Endothelial cell of umbilical vein (primary cell): ENCODE measurements at regions not wholly inside any gene's neighbourhood (a gene's known extent, or its start where the extent isn't known, plus 50 kb on each side); places are given as distances from the start of the nearest gene placed in this dataset.

Source experiments
- BruUV-seq: library from RNA; stranded (reverse); fragments of 400-500 nt; replicated peaks from 2 replicates; lab custom pipeline; 2021; lab: Mats Ljungman, UMichigan
- CTCF ChIA-PET: fragments of 300-600, 350-600 bp; sonication (Branson Sonifier 250); formaldehyde crosslinking; loops from one replicate; lab custom pipeline; 2021; ENCODE audit warnings: antibody characterized with exemption, inconsistent platforms; lab: Charles Lee
- POLR2A ChIA-PET: fragments of 300-600, 350-600 bp; sonication (Branson Sonifier 250); formaldehyde crosslinking; loops from one replicate; lab custom pipeline; 2021; ENCODE audit warnings: antibody characterized with exemption, inconsistent platforms; lab: Charles Lee
- DNase-seq: peaks from one replicate; pipeline ENCODE4 v3.0.0-alpha.2; 2011; ENCODE audit warnings: low read depth, low spot score
- FAIRE-seq: peaks from 2 replicates; lab custom pipeline; 2011; peaks lifted over from hg19 to GRCh38; lab: Jason Lieb, UNC
- H2AFZ ChIP-seq: 2 replicates; pipeline ENCODE4 v1.6.0; 2012; ENCODE audit warnings: low read depth, low read length, control low read depth, inconsistent platforms
- H3K27ac ChIP-seq: 2 replicates; pipeline ENCODE4 v1.5.1; 2011; ENCODE audit warnings: low read depth, mild to moderate bottlenecking, control low read depth, low read length, moderate library complexity; ENCODE audit not compliant: insufficient read depth
- H3K27me3 ChIP-seq, 2 experiments: 2 replicates each; pipeline versions ENCODE4 v1.6.0 to v1.6.1; 2011; ENCODE audit warnings: low read length in 2 of 2, mixed read lengths in 1 of 2; ENCODE audit not compliant: control insufficient read depth in 2 of 2, insufficient read depth in 2 of 2
- H3K36me3 ChIP-seq, 2 experiments: 2 replicates in 1 of 2; 3 replicates in 1 of 2; pipeline ENCODE4 v1.5.1; 2011; ENCODE audit warnings: low read length in 2 of 2, mild to moderate bottlenecking in 1 of 2, moderate library complexity in 1 of 2; ENCODE audit not compliant: control insufficient read depth in 2 of 2, insufficient read depth in 2 of 2; ENCODE audit errors: extremely low read depth in 1 of 2
- H3K4me1 ChIP-seq: 3 replicates; pipeline ENCODE4 v1.5.1; 2011; ENCODE audit warnings: mild to moderate bottlenecking, low read length; ENCODE audit not compliant: control insufficient read depth, insufficient read depth; ENCODE audit errors: extremely low read depth
- H3K4me2 ChIP-seq: 2 replicates; pipeline ENCODE4 v1.6.1; 2011; ENCODE audit warnings: low read length, control low read depth, mixed read lengths; ENCODE audit not compliant: insufficient read depth
- H3K4me3 ChIP-seq, 3 experiments: fragments of 200-600 bp in 1 of 3; sonication (generic), shearing (Covaris generic) in 1 of 3; replicated peaks in 1 of 3; 2 replicates each; pipeline ENCODE4 v1.5.1; 2011 to 2016; ENCODE audit warnings: control low read depth in 3 of 3, low read length in 3 of 3, mild to moderate bottlenecking in 2 of 3, inconsistent platforms in 1 of 3, low read depth in 1 of 3, moderate library complexity in 1 of 3; ENCODE audit not compliant: insufficient read depth in 1 of 3
- H3K79me2 ChIP-seq: 2 replicates; pipeline ENCODE4 v1.6.0; 2012; ENCODE audit warnings: low read length, inconsistent platforms; ENCODE audit not compliant: control insufficient read depth, insufficient read depth
- H3K9ac ChIP-seq: replicated peaks from 2 replicates; pipeline ENCODE3; 2011; ENCODE audit warnings: low read length, control low read depth; ENCODE audit not compliant: insufficient read depth; ENCODE audit errors: extremely low read depth
- H3K9me1 ChIP-seq: replicated peaks from 3 replicates; pipeline ENCODE4 v1.6.0; 2011; ENCODE audit warnings: mild to moderate bottlenecking, low read length; ENCODE audit not compliant: control insufficient read depth, insufficient read depth; ENCODE audit errors: extremely low read depth
- H3K9me3 ChIP-seq: replicated peaks from 2 replicates; pipeline ENCODE4 v1.5.1; 2012; ENCODE audit warnings: low read length, inconsistent platforms; ENCODE audit not compliant: control insufficient read depth, insufficient read depth
- H4K20me1 ChIP-seq: replicated peaks from 2 replicates; pipeline ENCODE3; 2011; ENCODE audit warnings: mild to moderate bottlenecking, low read length; ENCODE audit not compliant: control insufficient read depth, insufficient read depth; ENCODE audit errors: extremely low read depth
- CTCF ChIP-seq, 2 donors: IDR thresholded peaks; 1 replicate in 1 of 2; 2 replicates in 1 of 2; pipeline ENCODE4 v1.5.1; 2011; ENCODE audit warnings: low read length in 2 of 2, mild to moderate bottlenecking in 2 of 2, moderate library complexity in 2 of 2, control low read depth in 1 of 2, inconsistent platforms in 1 of 2, low read depth in 1 of 2; ENCODE audit not compliant: insufficient read depth in 1 of 2; ENCODE audit errors: extremely low read depth in 1 of 2
- EZH2 ChIP-seq: IDR thresholded peaks from 2 replicates; pipeline ENCODE4 v1.6.1; 2012; ENCODE audit warnings: borderline replicate concordance, low read depth, mild to moderate bottlenecking, moderate library complexity, low read length, inconsistent platforms; ENCODE audit not compliant: severe bottlenecking
- FOS ChIP-seq: IDR thresholded peaks from 2 replicates; pipeline ENCODE4 v1.6.1; 2011; ENCODE audit warnings: mild to moderate bottlenecking, low read length, moderate library complexity, borderline replicate concordance; ENCODE audit not compliant: insufficient read depth
- GATA2 ChIP-seq: IDR thresholded peaks from 2 replicates; pipeline ENCODE4 v1.7.0; 2011; ENCODE audit warnings: low read depth, mild to moderate bottlenecking, moderate library complexity, mixed read lengths, low read length; ENCODE audit not compliant: insufficient read length, insufficient read depth
- JUN ChIP-seq: IDR thresholded peaks from 2 replicates; pipeline ENCODE4 v1.6.1; 2011; ENCODE audit warnings: borderline replicate concordance, low read depth; ENCODE audit not compliant: insufficient read length, insufficient read depth
- MAX ChIP-seq: IDR thresholded peaks from 2 replicates; pipeline ENCODE4 v1.6.1; 2011; ENCODE audit not compliant: insufficient read depth, insufficient read length
- MYC ChIP-seq: IDR thresholded peaks from one replicate; pipeline ENCODE4 v1.6.1; 2011; ENCODE audit warnings: mild to moderate bottlenecking, low read depth, low read length
- POLR2A ChIP-seq: IDR thresholded peaks from 2 replicates; pipeline ENCODE4 v1.6.1; 2012; ENCODE audit warnings: low read depth, mild to moderate bottlenecking, control low read depth, low read length
- POLR2AphosphoS5 ChIP-seq: IDR thresholded peaks from 2 replicates; pipeline ENCODE4 v1.6.1; 2012; ENCODE audit warnings: low read depth, mild to moderate bottlenecking, control low read depth, low read length, moderate library complexity; ENCODE audit not compliant: insufficient read depth
- dilution Hi-C: fragments of 300-500 bp; cut with MboI; formaldehyde crosslinking; loops from one replicate; pipeline ENCODE4 v1.15.0; 2019; ENCODE audit warnings: low sequenced_read_pairs; ENCODE audit not compliant: extremely low pct_ligation_motif_present
- intact Hi-C: fragments of 100-400 bp; cut with micrococcal nuclease; formaldehyde crosslinking; loops from one replicate; pipeline ENCODE4 v1.10.0; 2022

GRCh38 chr9:135353935-135354334 is 125.6 kb upstream of the PPP1R26 start:
- Histone ChIP-seq H3K9me3 (no peaks in the 10 kb centered on the region), H3K4me2 (no peak overlapping the region), H3K9ac (no peak overlapping the region), H3K36me3 (no peaks in the 10 kb centered on the region), H3K79me2 (no peaks in the 10 kb centered on the region), H3K27me3 (no peaks in the 10 kb centered on the region), H3K9me1 (no peaks in the 10 kb centered on the region), H4K20me1 (no peaks in the 10 kb centered on the region), H3K4me3 (no peak overlapping the region), H3K4me1 (no peaks in the 10 kb centered on the region), H3K27ac (no peak overlapping the region), H2AFZ (no peak overlapping the region)
- POLR2A ChIA-PET, result no interaction called here
- no TSS peak for BruUV-seq
- intact Hi-C loops (no loop called here), dilution Hi-C loops (no loop called here)
- CTCF ChIA-PET, result no interaction called here
- DNase-seq (no peak), FAIRE-seq (no peak)
- TF ChIP-seq POLR2A, result no peak
- no peak for TF ChIP-seq MAX
- TF ChIP-seq JUN, result no peak
- no peak for TF ChIP-seq POLR2AphosphoS5
- TF ChIP-seq MYC, result no peak
- TF ChIP-seq EZH2, result no peak
- no peak for TF ChIP-seq FOS
- no peak for TF ChIP-seq CTCF (IDR thresholded peaks at IDR 0.05; ENCODE audit: extremely low read depth in 1 of 2, insufficient read depth in 1 of 2, low read depth in 1 of 2, low read length in 2 of 2)
- no peak for TF ChIP-seq GATA2
